GM23248 (cell line): ENCODE measurements at regions not wholly inside any gene's neighbourhood (a gene's known extent, or its start where the extent isn't known, plus 50 kb on each side); places are given as distances from the start of the nearest gene placed in this dataset.

Source experiments
- DNase-seq: peaks from one replicate; pipeline ENCODE4 v3.0.0-alpha.2; 2015
- H2AFZ ChIP-seq: fragments of 200-600 bp; sonication (generic); 2 replicates; pipeline ENCODE4 v1.6.1; 2016; ENCODE audit warnings: antibody characterized with exemption
- H3F3A ChIP-seq: fragments of 200-600 bp; sonication (generic); 2 replicates; pipeline ENCODE4 v1.6.1; 2016; ENCODE audit warnings: mild to moderate bottlenecking, antibody characterized with exemption, mixed run types; ENCODE audit not compliant: insufficient read depth
- H3K27ac ChIP-seq: fragments of 200-600 bp; sonication (generic); 2 replicates; pipeline ENCODE4 v1.5.1; 2016; ENCODE audit warnings: mild to moderate bottlenecking
- H3K27me3 ChIP-seq: fragments of 200-600 bp; sonication (generic); replicated peaks from 2 replicates; pipeline ENCODE4 v1.6.1; 2016; ENCODE audit warnings: mild to moderate bottlenecking; ENCODE audit not compliant: insufficient read depth
- H3K36me3 ChIP-seq: fragments of 200-600 bp; sonication (generic); 2 replicates; pipeline ENCODE4 v1.6.1; 2016; ENCODE audit warnings: low read depth, mild to moderate bottlenecking
- H3K4me1 ChIP-seq: fragments of 200-600 bp; sonication (generic); 2 replicates; pipeline ENCODE4 v1.6.1; 2016; ENCODE audit warnings: mild to moderate bottlenecking; ENCODE audit not compliant: insufficient read depth
- H3K4me2 ChIP-seq: fragments of 200-600 bp; sonication (generic); one replicate; pipeline ENCODE4 v1.6.1; 2016; ENCODE audit warnings: mild to moderate bottlenecking; ENCODE audit not compliant: unreplicated experiment
- H3K4me3 ChIP-seq: fragments of 200-600 bp; sonication (generic); 2 replicates; pipeline ENCODE4 v1.5.1; 2016; ENCODE audit warnings: mild to moderate bottlenecking
- H3K79me2 ChIP-seq: fragments of 200-600 bp; sonication (generic); 2 replicates; pipeline ENCODE4 v1.6.1; 2016; ENCODE audit warnings: mild to moderate bottlenecking; ENCODE audit not compliant: insufficient read depth
- H3K9ac ChIP-seq: fragments of 200-600 bp; sonication (generic); 2 replicates; pipeline ENCODE4 v1.6.1; 2016; ENCODE audit warnings: mild to moderate bottlenecking
- H3K9me2 ChIP-seq: fragments of 200-600 bp; sonication (generic); 2 replicates; pipeline ENCODE4 v1.6.1; 2016; ENCODE audit warnings: mixed run types, mild to moderate bottlenecking, moderate library complexity; ENCODE audit not compliant: insufficient read depth
- H3K9me3 ChIP-seq: fragments of 200-600 bp; sonication (generic); one replicate; pipeline ENCODE4 v1.6.1; 2017; ENCODE audit warnings: low read depth
- H4K20me1 ChIP-seq: fragments of 200-600 bp; sonication (generic); 2 replicates; pipeline ENCODE4 v1.6.0; 2016; ENCODE audit not compliant: insufficient read depth
- EZH2 ChIP-seq: fragments of 200-600 bp; sonication (generic); IDR thresholded peaks from 2 replicates; pipeline ENCODE4 v1.6.1; 2018; ENCODE audit warnings: antibody characterized with exemption, mild to moderate bottlenecking; ENCODE audit not compliant: insufficient read depth, poor library complexity, severe bottlenecking
- EZH2phosphoT487 ChIP-seq: fragments of 200-600 bp; sonication (generic); IDR thresholded peaks from 2 replicates; pipeline ENCODE4 v1.6.1; 2018; ENCODE audit warnings: antibody characterized with exemption, moderate library complexity, mild to moderate bottlenecking, low read depth; ENCODE audit not compliant: insufficient read depth
- WGBS, 2 experiments: methylation state at CpG; one replicate each; pipeline ENCODE4 v1.1.6; 2015 to 2017; ENCODE audit warnings: low lambda C conversion rate in 2 of 2, low coverage in 1 of 2; ENCODE audit errors: missing lambda C conversion rate in 2 of 2; 5-methylcytosine and 5-hydroxymethylcytosine counted together
- in situ Hi-C: fragments of 300-500 bp; cut with MboI; formaldehyde crosslinking; loops from 2 replicates; pipeline ENCODE4 v1.15.0; 2020

DNA sequence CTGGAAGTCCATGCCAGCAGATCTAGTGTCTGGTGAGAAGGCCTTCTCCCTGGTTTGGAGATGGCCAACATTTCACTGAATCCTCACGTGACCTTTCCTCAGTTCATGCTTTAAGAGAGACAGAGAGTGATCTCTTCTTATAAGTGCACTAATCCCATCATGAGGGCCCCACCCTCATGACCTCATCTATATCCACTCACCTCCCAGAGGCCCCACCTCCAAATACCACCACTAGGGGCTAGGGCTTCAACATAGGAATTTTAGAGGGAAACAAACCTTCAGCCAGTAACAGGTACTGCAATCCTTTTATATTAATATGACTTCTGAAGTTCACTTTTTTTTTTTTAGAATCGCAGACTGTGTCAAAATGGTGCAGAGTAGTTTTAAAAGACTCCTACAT lies 496.9 kb upstream of the ADAMTS16 start:
- no peak overlapping the region for H3K4me3 ChIP-seq
- no peaks in the 10 kb centered on the region for H3K79me2 ChIP-seq
- no peak overlapping the region for H2AFZ ChIP-seq
- in situ Hi-C loops, result no loop called here
- TF ChIP-seq EZH2 (no peak), EZH2phosphoT487 (no peak)
- H3K9me2 ChIP-seq, result no peaks in the 10 kb centered on the region
- H3K27ac ChIP-seq, result no peak overlapping the region
- no peak overlapping the region for H3K4me2 ChIP-seq
- H3K9ac ChIP-seq, result no peak overlapping the region
- H4K20me1 ChIP-seq, result no peaks in the 10 kb centered on the region
- no peak for DNase-seq
- WGBS, 2 experiments, result 48 to 71% methylated on average over 2 of the region's 2 CpGs
- no peaks in the 10 kb centered on the region for H3K4me1 ChIP-seq
- H3K36me3 ChIP-seq, result no peaks in the 10 kb centered on the region
- H3K27me3 ChIP-seq, result no peaks in the 10 kb centered on the region
- no peaks in the 10 kb centered on the region for H3F3A ChIP-seq
- no peaks in the 10 kb centered on the region for H3K9me3 ChIP-seq

DNA sequence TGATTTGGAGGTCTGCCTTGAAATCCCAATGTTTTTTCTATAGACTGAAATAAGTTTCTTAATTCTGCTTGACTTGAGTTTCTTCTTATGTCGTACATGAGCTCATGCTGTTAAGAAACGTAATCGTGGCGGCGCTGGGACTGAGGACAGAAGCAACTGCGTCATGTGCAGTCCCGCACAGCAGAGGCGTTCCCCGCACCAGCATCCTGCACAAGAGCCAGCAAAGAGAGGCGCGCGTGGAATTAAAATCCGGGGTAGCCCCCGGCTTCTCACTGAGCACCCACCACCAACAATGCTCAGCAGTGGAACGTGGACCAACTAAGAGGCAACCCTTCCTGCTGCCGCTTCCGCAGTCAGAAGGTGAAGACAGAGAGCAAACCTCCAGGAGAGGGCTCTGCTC lies 496.2 kb upstream of the ADAMTS16 start:
- Histone ChIP-seq H3F3A (no peaks in the 10 kb centered on the region), H3K4me1 (no peaks in the 10 kb centered on the region), H4K20me1 (no peaks in the 10 kb centered on the region), H3K27me3 (no peaks in the 10 kb centered on the region), H3K4me2 (no peak overlapping the region), H2AFZ (no peak overlapping the region), H3K9ac (no peak overlapping the region), H3K9me2 (no peaks in the 10 kb centered on the region), H3K36me3 (no peaks in the 10 kb centered on the region), H3K27ac (no peak overlapping the region), H3K79me2 (no peaks in the 10 kb centered on the region), H3K4me3 (no peak overlapping the region), H3K9me3 (no peaks in the 10 kb centered on the region)
- in situ Hi-C loops, result no loop called here
- 73 to 77% methylated on average over 17 of the region's 17 CpGs for WGBS, 2 experiments
- no peak for TF ChIP-seq EZH2phosphoT487
- no peak for DNase-seq

DNA sequence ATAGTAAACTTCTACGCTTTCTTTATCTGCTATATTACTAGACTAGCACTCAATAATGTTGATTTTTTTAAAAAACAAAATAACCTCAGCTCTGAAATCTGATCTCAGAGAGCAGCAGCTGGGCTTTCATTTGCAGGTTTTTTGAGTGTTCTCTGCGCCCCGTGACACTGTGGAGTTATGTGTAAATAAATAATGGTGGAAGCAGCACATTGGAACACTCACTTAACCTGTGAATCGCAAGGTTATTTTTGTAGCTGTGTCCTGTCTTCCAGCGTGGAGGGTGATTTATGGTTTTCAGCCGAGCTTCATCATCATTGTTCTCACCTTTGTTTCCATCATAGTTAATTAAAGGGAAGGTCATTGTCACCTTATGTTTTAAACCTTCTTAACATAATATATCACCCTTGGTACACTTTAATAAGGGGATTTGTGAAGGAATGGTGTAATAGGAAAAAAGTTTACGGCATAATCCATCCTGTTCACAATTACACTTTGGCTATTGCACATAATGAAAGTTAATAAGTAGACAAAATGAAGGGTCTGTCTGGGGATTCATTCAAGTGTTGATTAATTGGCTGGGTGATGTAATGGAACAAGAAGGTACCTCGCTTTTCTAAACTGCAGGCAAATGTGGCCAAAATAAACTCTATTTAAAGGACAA lies 493.3 kb upstream of the ADAMTS16 start:
- Histone ChIP-seq H3K4me2 (no peak overlapping the region), H3K4me3 (no peak overlapping the region), H3K4me1 (no peaks in the 10 kb centered on the region), H3K36me3 (no peaks in the 10 kb centered on the region), H4K20me1 (no peaks in the 10 kb centered on the region), H3K27me3 (no peaks in the 10 kb centered on the region), H3K27ac (no peak overlapping the region), H3K9me2 (no peaks in the 10 kb centered on the region), H2AFZ (no peak overlapping the region), H3F3A (no peaks in the 10 kb centered on the region), H3K79me2 (no peaks in the 10 kb centered on the region), H3K9ac (no peak overlapping the region), H3K9me3 (no peaks in the 10 kb centered on the region)
- no peak for DNase-seq
- WGBS, 2 experiments, result 28 to 39% methylated on average over 8 of the region's 8 CpGs
- no peak for TF ChIP-seq EZH2phosphoT487
- TF ChIP-seq EZH2, result no peak
- in situ Hi-C loops, result no loop called here

DNA sequence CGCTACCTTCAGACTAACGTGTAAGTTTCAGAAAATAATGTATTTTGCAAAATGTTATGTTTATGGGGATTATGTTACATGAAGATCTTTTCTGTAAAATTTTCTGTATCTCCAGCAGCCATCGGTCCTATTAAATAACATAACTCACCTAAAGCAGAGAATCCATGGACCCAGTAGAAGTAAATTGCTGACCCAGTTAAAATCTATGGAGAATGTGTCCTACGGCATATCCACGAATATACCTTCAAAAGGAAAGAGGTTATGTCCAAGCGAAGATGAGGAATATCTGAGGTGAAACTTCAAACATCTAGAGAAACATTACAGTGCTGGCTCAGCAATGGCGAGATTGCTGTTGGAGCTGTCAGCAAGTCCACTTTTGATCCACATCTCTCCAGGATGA lies 492.2 kb upstream of the ADAMTS16 start:
- H3K27ac ChIP-seq, result no peak overlapping the region
- H3K9me2 ChIP-seq, result no peaks in the 10 kb centered on the region
- TF ChIP-seq EZH2, result no peak
- H3K27me3 ChIP-seq, result no peaks in the 10 kb centered on the region
- no peak overlapping the region for H3K9ac ChIP-seq
- H3K4me1 ChIP-seq, result no peaks in the 10 kb centered on the region
- no peaks in the 10 kb centered on the region for H3K36me3 ChIP-seq
- no peak overlapping the region for H2AFZ ChIP-seq
- no peak for DNase-seq
- no peak overlapping the region for H3K4me3 ChIP-seq
- in situ Hi-C loops, result no loop called here
- no peaks in the 10 kb centered on the region for H3K9me3 ChIP-seq
- H4K20me1 ChIP-seq, result no peaks in the 10 kb centered on the region
- no peak overlapping the region for H3K4me2 ChIP-seq
- no peaks in the 10 kb centered on the region for H3K79me2 ChIP-seq
- WGBS, 2 experiments, result 47 to 48% methylated on average over 7 of the region's 7 CpGs
- no peaks in the 10 kb centered on the region for H3F3A ChIP-seq
